Effector memory CD8-positive, alpha-beta T cell (primary cell): ENCODE measurements at regions not wholly inside any gene's neighbourhood (a gene's known extent, or its start where the extent isn't known, plus 50 kb on each side); places are given as distances from the start of the nearest gene placed in this dataset.
A peak's percentile ranks its signal among the peaks of the same experiment; 100 is the strongest.
"Not testable (repeated sequence)": the region's sequence is repeated elsewhere in the genome, so short reads cannot be mapped to it uniquely, and the experiment has no call there.

ENCODE experiments used
- ATAC-seq: fragments of 150-1000 bp; cut with Tn5 transposase; replicated peaks from 2 replicates; pipeline ENCODE4 v1.10.0; 2021; ENCODE audit warnings: mild to moderate bottlenecking, moderate library complexity
- DNase-seq, 3 experiments: peaks; one replicate each; pipeline ENCODE4 v3.0.0; 2021
- H3K27ac Mint-ChIP-seq, 2 donors: one replicate each; pipeline ENCODE4 v1.8.0; 2022; ENCODE audit warnings: mild to moderate bottlenecking in 2 of 2, mixed read lengths in 2 of 2, moderate library complexity in 2 of 2
- H3K27me3 Mint-ChIP-seq, 2 donors: one replicate each; pipeline ENCODE4 v1.8.0; 2022; ENCODE audit warnings: mixed read lengths in 2 of 2
- H3K36me3 Mint-ChIP-seq: one replicate; pipeline ENCODE4 v1.8.0; 2022; ENCODE audit warnings: mild to moderate bottlenecking, moderate library complexity, mixed read lengths; ENCODE audit not compliant: insufficient read depth
- H3K4me1 Mint-ChIP-seq, 2 donors: one replicate each; pipeline ENCODE4 v1.8.0; 2022; ENCODE audit warnings: low read depth in 2 of 2, mixed read lengths in 2 of 2
- H3K4me3 Mint-ChIP-seq, 2 donors: one replicate each; pipeline ENCODE4 v1.8.0; 2022; ENCODE audit warnings: mild to moderate bottlenecking in 2 of 2, mixed read lengths in 2 of 2, moderate library complexity in 2 of 2
- H3K9me3 Mint-ChIP-seq, 2 donors: one replicate each; pipeline ENCODE4 v1.8.0; 2022; ENCODE audit warnings: mixed read lengths in 2 of 2

DNA sequence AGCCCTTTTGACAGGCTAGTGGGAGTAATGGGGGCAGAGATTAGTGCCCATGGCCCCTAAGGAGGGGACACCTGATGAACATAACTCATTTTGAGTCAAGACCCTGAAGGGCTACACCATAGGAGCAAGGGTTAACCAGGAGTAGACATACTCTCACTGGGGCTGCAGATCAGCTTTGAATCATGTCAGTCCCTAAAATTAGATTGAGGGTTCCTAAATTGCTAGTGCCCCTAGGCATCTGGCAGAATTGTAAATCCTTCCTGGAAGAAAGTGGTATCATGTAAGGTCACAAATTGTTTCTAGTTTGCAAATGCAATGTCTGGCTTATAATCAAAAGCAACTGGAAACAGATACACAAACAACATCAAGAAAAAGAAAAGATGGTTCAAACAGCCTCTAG is 52.1 kb upstream of the LRRC37A2 start:
- H3K27ac Mint-ChIP-seq, H3K4me1 Mint-ChIP-seq, H3K9me3 Mint-ChIP-seq, H3K4me3 Mint-ChIP-seq, DNase-seq, ATAC-seq, H3K36me3 Mint-ChIP-seq, H3K27me3 Mint-ChIP-seq: not testable (repeated sequence)

GRCh38 chr17:46455069-46455468 is 57.2 kb upstream of the LRRC37A2 start:
- H3K36me3 Mint-ChIP-seq, H3K9me3 Mint-ChIP-seq, H3K4me1 Mint-ChIP-seq: not testable (repeated sequence)

GRCh38 chr17:46454572-46454971 is 57.7 kb upstream of the LRRC37A2 start:
- H3K27me3 Mint-ChIP-seq, ATAC-seq, H3K27ac Mint-ChIP-seq, H3K36me3 Mint-ChIP-seq, H3K9me3 Mint-ChIP-seq, H3K4me1 Mint-ChIP-seq, DNase-seq, H3K4me3 Mint-ChIP-seq: not testable (repeated sequence)

More at GRCh38 chr17:46455069-46455468, 57.2 kb upstream of the LRRC37A2 start:
- not testable (repeated sequence) for DNase-seq, H3K27ac Mint-ChIP-seq, H3K4me3 Mint-ChIP-seq, ATAC-seq, H3K27me3 Mint-ChIP-seq

DNA sequence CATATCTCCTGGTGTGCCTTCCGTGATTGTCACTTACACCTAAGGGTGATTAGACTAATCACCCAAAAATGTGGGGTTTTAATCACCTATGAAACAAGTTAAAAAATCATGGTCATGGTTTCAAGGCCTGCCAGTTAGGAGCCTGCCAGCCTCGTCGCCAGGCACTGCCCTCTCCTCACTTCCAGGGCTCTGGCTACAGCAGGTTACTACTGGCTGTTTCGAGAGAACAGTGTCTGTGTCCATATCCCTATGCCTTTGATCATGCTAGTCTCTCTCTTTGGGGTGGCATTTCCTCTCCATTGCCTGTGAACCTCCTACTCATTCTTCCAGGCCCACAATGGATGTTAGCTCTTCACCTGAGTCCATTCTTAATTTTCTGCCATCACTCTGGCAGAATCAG is 59.2 kb upstream of the LRRC37A2 start:
- not testable (repeated sequence) for H3K9me3 Mint-ChIP-seq, H3K4me3 Mint-ChIP-seq, H3K36me3 Mint-ChIP-seq, H3K27me3 Mint-ChIP-seq, H3K4me1 Mint-ChIP-seq, DNase-seq, ATAC-seq, H3K27ac Mint-ChIP-seq

GRCh38 chr17:46445849-46446248 is 66.4 kb upstream of the LRRC37A2 start:
- not testable (repeated sequence) for H3K9me3 Mint-ChIP-seq, H3K4me1 Mint-ChIP-seq

DNA sequence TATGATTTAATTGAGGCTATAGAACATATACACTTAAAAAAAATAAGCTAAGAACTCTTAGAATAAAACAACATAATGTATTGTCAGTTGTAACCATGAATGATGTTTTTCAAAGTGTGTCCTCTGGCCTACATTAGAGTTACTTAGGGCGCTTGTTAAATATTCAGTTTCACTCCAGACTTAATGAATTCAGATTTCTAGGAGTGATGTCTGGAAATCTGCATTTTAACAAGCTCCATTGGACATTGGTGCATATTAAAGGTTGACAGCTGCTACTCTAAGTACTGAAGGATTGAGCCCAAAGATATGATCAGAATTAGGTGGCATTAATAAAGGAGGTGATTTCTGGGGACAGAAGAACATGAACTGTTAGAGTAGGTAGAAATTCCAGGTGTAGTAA is 66.9 kb upstream of the LRRC37A2 start:
- not testable (repeated sequence) for H3K9me3 Mint-ChIP-seq, H3K4me3 Mint-ChIP-seq, ATAC-seq, H3K36me3 Mint-ChIP-seq, H3K27ac Mint-ChIP-seq, H3K4me1 Mint-ChIP-seq, H3K27me3 Mint-ChIP-seq, DNase-seq

More at GRCh38 chr17:46445849-46446248, 66.4 kb upstream of the LRRC37A2 start:
- ATAC-seq, H3K27ac Mint-ChIP-seq, H3K36me3 Mint-ChIP-seq, H3K27me3 Mint-ChIP-seq, DNase-seq, H3K4me3 Mint-ChIP-seq: not testable (repeated sequence)

DNA sequence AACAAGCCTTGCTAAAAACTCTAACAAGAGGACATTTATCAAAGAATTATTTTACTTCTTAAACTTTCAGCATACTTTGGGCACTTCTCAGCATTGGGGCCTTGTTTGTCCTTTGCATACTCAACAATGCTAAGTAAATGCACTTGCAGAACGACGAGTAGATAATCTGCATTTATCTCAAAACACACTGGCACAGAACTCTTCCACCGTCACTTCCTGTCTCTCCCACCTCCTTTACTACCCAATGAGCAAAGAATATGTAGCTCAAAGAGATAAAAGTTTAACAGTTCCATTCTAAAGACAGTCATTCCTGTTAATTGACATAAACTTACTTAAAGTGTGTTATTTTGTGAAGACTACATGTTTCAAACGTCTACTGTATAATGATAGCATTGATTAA is 70.1 kb upstream of the LRRC37A2 start:
- H3K4me3 Mint-ChIP-seq, DNase-seq, ATAC-seq, H3K27ac Mint-ChIP-seq, H3K4me1 Mint-ChIP-seq, H3K27me3 Mint-ChIP-seq, H3K36me3 Mint-ChIP-seq, H3K9me3 Mint-ChIP-seq: not testable (repeated sequence)

GRCh38 chr17:46440665-46441064 is 71.6 kb upstream of the LRRC37A2 start:
- ATAC-seq, H3K4me1 Mint-ChIP-seq, H3K9me3 Mint-ChIP-seq, H3K27me3 Mint-ChIP-seq, H3K27ac Mint-ChIP-seq, H3K36me3 Mint-ChIP-seq, DNase-seq, H3K4me3 Mint-ChIP-seq: not testable (repeated sequence)

DNA sequence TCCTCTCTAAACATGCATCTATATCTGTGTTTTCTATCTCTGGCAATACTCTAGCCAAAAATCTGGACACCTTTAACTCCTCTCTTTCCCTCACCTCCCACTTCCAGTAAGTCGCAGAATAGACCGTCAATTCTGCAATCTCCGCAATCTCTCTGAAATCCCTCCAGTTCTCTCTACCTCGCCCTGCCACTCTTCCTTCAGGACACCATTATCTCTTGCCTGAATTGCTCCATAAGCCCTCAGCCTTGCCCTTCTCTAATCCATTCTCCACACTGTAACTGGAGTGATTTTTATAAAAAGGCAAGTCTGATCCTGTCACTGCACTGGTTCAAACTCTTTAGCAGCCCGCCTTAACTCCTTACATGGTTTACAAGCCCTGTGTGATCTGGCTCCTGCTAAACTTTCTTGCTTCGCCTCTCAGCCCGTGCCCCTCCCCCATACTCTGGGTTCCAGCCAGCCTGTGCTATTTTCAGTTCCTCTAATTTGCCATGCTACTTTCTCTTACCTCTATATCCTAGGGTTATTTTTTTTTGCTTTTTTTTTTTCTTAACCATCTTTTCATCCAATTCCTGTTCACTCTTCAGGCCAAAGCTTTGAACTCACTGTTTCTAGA is 73.0 kb upstream of the ARL17B start:
- H3K9me3 Mint-ChIP-seq, H3K27me3 Mint-ChIP-seq, DNase-seq, H3K4me3 Mint-ChIP-seq, H3K4me1 Mint-ChIP-seq, H3K27ac Mint-ChIP-seq, H3K36me3 Mint-ChIP-seq, ATAC-seq: not testable (repeated sequence)

- not testable (repeated sequence) for ATAC-seq, DNase-seq, H3K9me3 Mint-ChIP-seq, H3K27me3 Mint-ChIP-seq, H3K4me1 Mint-ChIP-seq, H3K36me3 Mint-ChIP-seq, H3K27ac Mint-ChIP-seq, H3K4me3 Mint-ChIP-seq
Measured at GRCh38 chr17:46430300-46430699, 68.7 kb upstream of the ARL17B start.

GRCh38 chr17:46429675-46430074 is 68.1 kb upstream of the ARL17B start:
- H3K36me3 Mint-ChIP-seq, DNase-seq, ATAC-seq, H3K4me3 Mint-ChIP-seq, H3K9me3 Mint-ChIP-seq, H3K27ac Mint-ChIP-seq, H3K27me3 Mint-ChIP-seq, H3K4me1 Mint-ChIP-seq: not testable (repeated sequence)

DNA sequence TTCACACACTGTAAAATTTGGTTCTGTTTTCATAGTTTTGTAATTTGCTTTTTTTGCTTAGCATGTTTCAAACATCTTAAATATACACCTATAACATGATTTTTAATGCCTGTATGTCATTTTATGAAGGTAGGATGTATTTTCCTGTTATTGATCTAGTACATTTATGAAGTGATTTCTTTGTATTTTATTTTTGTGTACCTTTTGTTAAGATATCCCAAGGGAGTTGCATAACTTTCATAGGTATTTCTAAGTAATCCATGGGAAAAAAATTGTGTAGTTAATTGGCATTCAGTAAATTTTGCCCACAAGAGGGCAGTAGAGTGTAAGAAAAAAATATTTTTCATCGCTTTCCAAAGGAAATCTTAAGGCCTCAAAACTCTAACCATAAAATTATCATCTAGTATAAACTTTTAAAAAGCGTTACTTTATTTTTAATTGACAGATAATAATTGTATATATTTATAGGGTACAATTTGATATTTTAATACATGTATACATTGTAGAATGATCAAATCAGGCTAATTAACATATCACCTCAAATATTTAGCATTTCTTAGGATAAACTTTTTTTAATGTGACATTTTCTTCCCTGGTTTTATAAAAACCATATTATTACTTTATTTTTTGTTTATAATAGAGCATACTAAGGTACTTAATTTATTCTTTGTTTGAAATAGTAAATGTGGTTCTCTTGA is 62.8 kb upstream of the ARL17B start:
- H3K36me3 Mint-ChIP-seq, ATAC-seq, H3K9me3 Mint-ChIP-seq, H3K27me3 Mint-ChIP-seq, DNase-seq, H3K4me1 Mint-ChIP-seq, H3K4me3 Mint-ChIP-seq, H3K27ac Mint-ChIP-seq: not testable (repeated sequence)

- H3K9me3 Mint-ChIP-seq, H3K4me3 Mint-ChIP-seq, H3K27me3 Mint-ChIP-seq, H3K4me1 Mint-ChIP-seq, H3K27ac Mint-ChIP-seq, H3K36me3 Mint-ChIP-seq, DNase-seq: not testable (repeated sequence)
- peak; percentile 57 for ATAC-seq
Measured at GRCh38 chr17:46417907-46418306, 56.3 kb upstream of the ARL17B start.

- H3K27ac Mint-ChIP-seq, H3K9me3 Mint-ChIP-seq, H3K4me3 Mint-ChIP-seq: not testable (repeated sequence)
Measured at GRCh38 chr17:46417261-46417660, 55.7 kb upstream of the ARL17B start.

More at GRCh38 chr17:46417261-46417660, 55.7 kb upstream of the ARL17B start:
- not testable (repeated sequence) for H3K27me3 Mint-ChIP-seq, DNase-seq, H3K4me1 Mint-ChIP-seq, H3K36me3 Mint-ChIP-seq
- peak; percentile 87 for ATAC-seq
